SKM-1 treated with dmso at 0.1 percent for 144 hours (cell line): ENCODE measurements at regions not wholly inside any gene's neighbourhood (a gene's known extent, or its start where the extent isn't known, plus 50 kb on each side); places are given as distances from the start of the nearest gene placed in this dataset.
"Not testable (repeated sequence)": the region's sequence is repeated elsewhere in the genome, so short reads cannot be mapped to it uniquely, and the experiment has no call there.

Experiments used
- DNase-seq: peaks from one replicate; lab custom pipeline; 2025; ENCODE audit not compliant: unreplicated experiment; lab: John Stamatoyannopoulos, UW

DNA sequence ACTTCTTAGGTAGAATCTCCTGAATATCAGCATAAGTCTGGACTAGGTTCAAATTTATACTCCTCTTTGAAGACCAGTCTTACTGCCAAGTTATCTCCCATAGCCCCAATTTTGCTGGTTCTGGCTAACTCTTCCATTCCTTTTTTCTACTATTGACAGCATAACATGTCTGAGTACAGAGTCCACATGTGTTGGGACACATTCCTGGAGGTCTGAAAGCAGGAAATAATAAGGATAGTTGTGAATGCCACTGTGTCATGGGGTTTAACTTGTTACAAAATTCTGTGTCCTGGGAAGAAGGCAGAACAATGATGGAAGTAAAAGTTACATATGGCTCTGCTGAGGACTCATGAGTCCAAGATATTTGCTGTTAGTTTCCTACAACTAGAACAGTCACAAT, 57.4 kb upstream of the ZBTB20 start:
- DNase-seq: no peak

DNA sequence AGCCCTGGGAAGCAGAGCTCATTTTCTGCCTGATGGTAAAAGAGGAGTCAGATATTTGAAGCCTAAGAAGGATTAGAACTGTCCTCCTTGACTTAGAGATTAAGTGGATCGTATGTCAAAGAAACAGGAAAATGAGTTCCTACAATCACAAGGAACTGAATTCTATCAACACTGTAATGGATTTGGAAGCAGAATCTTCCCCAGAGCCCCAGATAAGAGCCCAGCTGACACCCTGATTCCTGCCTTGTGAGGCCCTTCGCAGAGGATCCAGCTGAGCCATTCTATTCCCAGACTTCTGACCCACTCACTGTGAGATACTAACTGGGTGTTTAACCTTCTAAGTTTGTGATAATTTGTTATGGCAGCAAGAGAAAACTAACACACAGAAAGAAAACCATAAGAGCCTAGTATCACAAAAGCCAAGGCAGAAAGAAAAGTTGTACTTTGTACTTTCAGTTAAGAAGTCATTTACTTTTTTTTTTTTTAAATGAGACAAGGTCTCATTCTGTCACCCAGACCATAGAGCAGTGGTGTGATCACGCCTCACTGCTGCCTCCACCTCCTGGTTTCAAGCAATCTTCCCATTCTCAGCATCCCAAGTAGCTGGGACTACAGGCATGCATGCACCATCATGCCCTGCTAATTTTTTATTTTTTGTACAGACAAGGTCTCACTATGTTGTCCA, 61.1 kb upstream of the ZBTB20 start:
- no peak for DNase-seq

DNA sequence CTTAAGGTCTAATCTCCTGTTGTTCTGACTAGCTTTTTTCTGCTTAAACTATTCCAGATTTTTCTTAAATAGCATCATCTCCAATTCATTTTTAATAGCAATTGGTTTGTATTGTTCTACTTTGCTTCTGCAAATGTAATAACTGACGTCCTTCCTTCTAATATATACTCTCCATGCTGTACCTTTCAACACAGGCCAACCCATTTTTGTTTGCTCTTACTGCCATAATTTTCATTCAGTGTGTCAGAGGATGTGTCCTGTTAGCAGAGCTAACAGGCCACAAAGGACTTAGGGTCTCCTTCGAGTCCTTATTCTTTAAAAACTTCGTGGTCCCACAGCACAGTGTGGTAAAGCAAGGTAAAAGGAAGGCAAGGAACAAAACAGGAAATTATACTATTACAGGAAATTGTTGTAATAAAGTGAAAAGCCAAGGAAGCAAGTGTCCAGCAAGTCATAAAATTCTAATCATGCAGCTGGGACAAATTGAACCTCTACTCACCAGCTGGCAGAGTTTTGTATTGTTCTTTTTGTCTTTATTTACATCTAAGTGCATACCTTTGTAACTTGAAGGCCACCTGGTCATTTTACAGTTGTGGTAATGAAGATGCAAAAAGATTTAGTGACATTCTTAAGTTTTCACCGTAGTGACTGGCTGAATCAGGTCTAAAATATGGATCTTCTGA, 64.9 kb upstream of the ZBTB20 start:
- no peak for DNase-seq

DNA sequence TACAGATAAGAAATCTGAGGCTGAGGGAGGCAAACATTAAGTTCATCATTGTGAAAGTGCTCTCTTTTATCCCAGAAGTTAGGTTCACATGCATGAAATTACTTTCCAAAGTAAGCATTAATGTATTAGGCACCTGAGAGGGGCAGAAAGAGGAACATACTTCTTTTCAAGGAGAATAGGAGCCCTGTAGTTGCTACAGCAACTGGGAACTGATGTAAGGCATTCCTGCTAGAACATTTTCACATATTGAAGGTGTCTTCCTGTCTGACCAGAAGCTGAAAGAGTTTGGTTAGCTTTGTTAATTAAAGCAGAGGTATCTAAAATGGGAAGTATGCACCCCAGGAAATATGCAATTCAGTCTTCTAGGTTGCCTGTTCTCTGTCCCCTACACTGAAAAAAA, 65.5 kb upstream of the ZBTB20 start:
- DNase-seq: peak; percentile 72

DNA sequence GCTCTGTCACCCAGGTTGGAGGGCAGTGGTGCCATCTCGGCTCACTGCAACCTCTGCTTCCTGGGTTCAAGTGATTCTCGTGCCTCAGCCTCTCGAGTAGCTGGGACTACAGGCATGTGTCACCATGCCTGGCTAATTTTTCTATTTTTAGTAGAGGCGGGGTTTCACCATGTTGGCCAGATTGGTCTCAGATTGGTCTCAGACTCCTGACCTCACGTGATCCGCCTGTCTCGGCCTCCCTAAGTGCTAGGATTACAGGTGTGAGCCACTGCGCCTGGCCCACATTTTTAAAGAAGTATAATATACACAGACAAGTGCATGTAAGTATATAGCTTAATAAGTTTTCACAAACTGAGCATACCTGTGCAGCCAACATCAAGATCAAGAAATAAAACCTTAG, 66.0 kb upstream of the ZBTB20 start:
- DNase-seq: not testable (repeated sequence)

DNA sequence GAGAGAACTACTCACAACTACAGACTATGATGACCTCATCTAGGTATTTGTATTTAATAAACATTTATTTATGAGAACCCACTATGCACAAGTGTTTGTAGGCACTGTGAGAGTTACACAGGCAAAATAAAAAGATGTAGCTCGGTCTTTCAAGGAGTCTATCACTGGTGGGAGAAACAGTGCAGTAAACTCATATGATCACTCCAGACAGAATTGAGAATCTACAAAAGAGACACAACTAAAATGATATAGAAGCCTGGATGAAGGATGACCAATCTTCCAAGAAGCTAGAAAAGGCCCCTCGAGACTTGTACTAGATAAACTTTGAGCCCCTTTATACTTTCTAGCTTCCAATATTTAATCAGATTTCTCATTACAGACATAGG, 70.2 kb upstream of the ZBTB20 start:
- no peak for DNase-seq

DNA sequence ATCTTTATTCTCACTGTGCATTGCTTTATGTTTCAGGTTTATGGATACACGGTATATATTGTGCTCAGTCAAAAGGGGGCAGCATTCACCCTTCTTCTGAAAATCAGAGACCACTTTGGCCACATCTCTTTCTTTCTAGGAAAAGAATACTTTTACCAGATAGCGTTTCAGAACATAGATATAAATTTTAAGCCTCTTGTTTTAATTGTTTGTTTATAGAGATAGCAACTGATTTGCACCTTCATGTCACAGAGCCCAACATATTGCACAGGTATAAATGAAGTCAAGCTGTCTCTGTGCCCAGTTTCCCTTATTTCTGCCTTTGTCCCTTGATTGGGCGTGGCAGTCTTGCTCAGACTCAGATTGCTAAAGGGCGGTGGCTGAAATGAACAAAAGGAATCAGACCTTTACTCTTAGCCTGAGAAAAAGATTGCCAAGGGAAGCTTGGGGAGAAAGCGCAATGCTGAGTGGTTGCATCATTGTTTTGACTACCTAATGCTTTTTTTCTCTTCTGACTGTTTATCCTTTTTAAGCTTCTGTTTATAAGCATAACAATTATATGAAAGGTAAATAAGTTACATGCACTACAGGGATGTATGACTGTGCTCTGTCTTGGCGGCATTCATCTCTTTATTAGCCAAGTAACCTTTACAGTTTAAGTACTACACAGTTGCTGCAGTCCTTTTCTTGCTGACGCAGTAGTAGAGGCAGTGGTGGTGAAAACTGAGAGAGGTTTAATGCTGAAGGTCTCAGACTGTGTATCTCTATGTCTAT, 70.8 kb upstream of the ZBTB20 start:
- DNase-seq: peak; percentile 22

DNA sequence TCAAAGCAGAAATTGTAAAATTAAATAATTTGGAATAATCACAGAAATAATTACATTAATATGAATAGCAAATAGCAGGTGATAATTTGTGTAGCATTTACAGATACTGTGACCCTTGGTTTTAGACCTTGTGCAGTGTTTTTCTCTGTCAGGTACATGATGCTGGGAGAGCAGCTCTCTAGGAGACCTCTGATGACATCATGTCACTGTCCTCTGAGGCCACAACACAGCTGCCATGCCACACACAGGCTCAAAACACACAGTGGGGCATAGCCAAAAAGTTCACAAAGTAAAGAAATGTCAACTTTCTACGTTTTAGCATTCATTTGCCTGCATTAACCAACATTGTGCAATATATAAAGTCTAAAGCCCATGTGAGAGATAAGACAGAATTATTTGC, 71.8 kb upstream of the ZBTB20 start:
- no peak for DNase-seq

DNA sequence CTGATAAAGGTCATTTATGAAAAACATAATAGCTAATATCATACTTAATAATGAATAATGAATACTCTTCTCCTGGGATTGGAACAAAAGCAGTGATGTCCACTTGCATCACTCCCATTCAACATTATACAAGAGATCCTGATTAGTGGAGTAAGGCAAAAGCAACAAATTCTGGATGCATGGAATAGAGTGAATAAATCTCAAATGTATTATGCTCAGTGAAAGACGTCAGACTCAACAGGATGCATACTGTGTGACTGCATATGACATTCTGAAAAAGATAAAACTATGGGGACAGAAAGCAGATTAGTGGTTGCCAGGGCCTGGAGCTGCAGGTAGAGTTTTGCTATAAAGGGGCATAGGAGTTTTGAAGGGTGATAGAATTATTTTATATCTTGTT, 77.6 kb upstream of the ZBTB20 start:
- DNase-seq: no peak

DNA sequence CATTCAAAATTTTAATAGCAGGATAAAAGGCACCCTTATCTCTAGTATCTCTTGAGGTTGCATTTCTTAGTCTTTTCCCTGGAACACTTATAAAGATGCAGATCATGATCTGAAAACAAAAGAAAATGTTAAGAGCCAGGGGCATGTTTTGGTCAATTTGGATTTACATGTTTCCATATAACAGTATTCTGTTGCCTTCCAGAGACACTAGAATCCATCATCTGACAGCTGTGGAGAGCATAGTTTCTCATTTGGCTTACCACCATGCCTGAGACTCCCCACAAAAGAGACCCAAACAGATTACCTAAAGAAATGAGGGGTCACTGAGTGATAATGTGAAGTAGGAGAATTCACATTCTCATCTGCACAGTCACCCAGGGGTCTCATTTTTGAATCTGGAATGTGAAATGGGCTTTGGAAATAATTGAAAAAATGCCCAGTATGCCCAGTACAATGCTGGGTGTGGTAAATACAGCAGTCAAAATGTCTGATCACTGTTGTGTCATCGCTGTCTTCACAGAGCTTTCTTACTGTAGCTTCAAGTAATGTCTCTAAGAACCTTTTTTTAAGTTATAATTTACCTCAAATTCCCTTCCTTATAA, 79.9 kb upstream of the ZBTB20 start:
- no peak for DNase-seq

DNA sequence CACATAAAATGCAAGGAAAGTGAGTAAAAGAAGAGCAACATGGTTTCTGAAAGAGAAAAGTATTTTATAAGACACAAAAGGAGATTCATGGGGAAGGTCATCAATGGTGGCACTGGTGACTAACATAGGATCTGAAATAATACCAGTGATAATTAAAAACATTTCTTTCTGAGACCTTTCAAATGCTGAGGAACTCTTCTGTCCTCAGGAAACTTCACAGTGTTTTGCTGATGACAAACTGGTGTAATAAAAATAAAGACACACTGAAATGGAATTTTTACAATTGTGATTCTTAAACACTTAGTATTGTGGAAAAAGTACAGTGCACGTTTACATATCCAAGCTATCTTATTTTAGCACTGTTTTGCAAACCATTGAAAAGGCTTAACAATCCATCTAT, 80.4 kb upstream of the ZBTB20 start:
- no peak for DNase-seq

DNA sequence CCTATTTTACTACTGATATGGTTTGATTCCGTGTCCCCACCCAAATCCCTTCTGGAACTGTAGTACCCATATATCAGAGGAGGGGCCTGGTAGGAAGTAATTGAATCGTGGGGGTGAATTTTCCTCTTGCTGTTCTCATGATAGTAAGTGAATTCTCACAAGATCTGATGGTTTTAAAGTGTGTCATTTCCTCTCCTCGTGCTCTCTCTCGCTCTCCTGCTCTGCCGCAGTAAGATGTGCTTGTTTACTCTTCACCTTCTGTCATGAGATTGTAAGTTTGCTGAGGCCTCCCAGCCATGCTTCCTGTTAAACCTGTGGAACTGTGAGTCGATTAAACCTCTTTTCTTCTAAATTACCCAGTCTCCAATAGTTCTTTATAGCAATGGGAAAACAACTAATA, 81.2 kb upstream of the ZBTB20 start:
- DNase-seq: no peak

DNA sequence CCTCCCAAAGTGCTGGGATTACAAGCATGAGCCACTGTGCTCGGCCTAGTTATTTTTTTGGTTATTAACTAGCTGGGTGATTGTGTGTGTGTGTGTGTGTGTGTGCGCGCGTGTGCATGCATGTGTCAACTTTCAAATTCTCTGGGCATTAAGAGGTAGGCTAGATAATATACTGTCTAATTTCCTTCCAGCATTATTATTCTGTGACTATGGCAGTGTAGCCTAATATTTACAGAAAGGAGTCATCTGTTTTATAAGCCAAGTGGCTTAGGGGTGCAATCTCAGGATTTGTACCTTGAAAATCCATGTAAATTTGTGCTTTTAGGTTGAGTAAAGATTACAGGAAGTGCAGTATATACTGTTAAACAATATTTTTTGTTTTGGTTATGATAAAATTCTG, 85.1 kb upstream of the ZBTB20 start:
- DNase-seq: no peak

DNA sequence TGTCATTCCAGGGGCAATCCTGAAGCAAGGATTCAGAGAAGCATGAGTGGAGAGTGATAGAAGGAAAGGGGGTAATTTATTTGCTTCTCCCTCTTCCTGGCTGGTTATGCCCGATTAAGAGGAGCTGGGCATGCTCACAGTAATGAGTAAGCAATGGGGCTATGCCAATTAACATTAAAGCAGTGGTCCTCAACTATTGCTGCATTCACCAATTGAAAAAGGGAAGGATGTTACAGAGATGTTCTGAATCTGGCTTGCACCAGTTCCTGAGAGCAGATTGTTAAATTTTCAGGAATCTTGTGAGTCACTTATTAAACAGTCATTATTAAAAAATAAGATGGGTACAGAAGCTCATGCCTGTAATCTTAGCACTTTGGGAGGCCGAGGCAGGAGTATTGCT, 85.9 kb upstream of the ZBTB20 start:
- DNase-seq: no peak

DNA sequence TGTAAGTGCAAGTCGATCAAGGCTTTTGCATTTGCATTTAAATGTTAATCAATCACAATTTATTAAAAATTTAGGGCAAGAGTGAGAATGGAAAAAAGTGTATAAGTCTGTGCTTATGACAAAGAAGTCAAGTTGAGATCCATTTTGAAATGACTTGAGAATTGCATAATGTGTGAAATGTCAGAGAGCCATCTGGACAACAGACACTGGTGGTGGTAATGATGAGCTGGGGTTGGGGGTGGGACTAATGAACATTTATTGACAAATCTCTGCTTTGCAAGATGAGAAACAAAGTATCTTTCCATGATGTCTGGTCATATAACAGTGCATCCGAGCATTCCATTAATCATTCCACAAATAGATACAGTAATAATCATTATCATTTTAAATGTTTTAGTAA, 89.4 kb upstream of the ZBTB20 start:
- no peak for DNase-seq

DNA sequence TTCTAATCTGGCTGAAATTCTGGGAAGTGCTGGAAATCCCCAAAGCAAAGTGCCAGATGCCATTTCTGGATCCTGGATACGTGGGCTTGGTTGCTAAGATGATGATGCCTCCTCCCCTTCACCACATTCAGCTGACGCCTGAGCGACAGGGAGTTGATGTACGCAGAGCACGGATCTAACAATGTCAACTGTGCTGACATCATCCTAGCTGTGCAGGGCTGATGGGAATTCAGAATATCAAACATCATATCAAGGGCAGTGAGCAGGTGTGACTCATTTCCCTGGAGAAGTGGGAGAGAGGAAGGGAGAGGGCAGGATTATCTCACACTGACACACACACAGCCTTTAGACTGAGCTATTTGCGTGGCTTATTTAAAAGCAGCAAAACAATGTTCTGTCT, 92.6 kb upstream of the ZBTB20 start:
- no peak for DNase-seq

DNA sequence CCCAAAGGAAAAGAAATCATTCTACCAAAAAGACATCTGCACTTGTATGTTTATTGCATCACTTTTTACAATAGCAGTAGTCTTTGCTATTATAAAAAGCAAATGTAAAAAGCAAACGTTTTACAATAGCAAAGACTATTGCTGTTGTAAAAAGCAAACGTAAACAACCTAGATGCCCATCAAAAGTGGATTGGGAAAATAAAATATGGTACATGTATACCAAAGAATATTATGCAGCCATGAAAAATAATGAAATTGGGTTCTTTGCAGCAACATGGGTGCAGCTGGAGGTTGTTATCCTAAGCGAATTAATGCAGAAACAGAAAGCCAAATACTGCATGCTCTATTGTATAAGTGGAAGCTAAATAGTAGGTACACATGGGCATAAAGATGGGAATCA, 97.3 kb upstream of the ZBTB20 start:
- DNase-seq: no peak

DNA sequence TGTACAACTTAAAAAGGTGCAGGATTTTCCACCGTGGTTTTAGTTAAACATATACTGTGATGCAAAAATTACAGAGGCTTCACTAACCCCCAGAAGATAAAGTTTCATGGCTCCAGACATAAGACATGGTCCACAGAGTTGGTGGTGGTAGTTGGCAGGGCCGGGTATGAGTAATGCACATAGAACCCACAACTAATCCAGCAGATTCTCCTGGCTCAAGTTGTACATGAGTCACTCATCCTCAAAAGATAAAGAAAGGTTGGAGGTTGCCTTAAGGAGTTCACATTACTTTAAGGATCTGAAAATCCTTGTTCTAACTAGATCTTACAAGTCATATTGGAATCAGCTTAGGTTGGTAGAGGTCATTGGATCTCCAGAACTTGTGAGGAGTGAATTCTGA, 98.3 kb upstream of the ZBTB20 start:
- no peak for DNase-seq

DNA sequence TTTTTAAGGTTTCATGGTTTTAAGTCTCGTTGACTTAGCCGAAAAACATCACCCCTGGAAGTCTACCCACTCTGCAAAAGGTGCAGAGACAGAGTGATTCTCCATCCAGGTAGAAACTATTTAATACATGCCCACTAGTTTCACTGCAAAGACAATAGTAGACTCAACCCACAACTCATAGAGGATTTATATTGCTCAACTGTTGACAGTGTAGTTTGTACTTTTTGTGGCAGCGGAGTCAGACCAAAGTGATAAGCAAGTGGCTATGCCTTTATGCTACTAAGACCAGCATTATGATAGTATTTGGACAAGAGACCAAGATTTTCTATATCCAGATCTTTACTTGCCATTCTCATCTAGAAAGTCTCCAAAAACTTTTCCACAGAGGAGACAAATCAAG, 98.8 kb upstream of the ZBTB20 start:
- no peak for DNase-seq

DNA sequence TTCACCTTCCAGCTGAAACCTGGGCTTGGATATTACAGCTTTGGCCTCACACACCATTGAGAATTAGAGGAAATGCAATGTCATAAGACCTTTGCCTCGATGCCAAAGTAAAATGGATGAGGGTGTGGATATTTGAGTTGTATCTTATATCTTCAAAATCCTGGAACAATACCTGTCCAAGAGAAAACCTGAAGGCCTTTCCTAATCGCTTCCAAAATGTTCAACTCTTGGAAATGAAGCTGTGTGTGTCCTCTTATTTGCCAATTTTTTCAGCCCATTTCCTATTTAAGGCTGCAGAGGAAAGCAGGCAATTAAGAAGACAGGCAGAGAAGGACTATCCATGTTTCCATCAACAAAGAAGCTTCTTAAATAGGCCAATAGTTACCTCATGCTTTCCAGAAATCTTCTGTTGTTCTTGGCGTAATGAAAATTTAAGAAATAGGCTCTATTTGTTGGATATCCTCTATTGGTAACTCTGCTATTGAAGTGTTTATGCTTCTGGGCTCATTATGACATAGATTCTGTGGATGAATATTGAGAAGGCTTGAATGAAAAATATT, 99.5 kb upstream of the ZBTB20 start:
- DNase-seq: no peak

DNA sequence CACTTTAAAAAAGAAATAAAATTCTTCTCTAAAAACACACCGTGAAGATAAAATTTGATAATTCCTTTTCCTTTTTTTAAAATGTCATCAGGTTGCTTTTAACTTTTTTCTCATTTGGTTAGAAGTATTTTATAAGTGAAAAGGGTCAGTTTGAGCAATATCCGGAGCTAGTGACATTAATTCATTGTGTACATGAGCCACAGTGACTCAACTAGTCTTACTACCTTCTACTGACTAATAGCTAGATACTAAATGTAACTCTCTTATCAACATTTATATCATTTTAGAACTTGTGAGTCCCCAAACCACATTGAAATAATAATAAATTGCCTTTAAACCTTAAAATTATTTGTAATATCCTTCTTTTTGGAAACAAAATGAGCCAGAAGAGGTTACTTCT, 101.2 kb upstream of the ZBTB20 start:
- no peak for DNase-seq

DNA sequence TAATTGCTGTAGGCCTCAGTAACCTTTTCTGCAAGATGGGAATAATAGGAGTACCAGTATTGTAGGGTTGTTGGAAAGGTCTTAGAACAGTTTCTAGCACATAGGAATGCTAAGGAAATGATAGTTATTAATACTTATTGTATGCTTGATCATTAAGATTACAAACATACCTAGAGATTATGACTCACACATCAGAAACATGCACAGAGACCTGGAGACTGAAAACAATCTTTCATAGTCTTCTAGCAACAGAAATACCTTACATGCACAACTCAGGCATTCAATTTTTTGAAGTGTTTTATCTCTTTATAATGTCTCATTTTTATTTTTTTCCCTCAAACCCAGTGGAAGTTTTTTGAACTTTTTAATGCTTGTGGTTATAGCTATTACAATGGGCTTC, 104.4 kb upstream of the ZBTB20 start:
- no peak for DNase-seq
